ENCODE measurements at regions not wholly inside any gene's neighbourhood (a gene's known extent, or its start where the extent isn't known, plus 50 kb on each side); places are given as distances from the start of the nearest gene placed in this dataset.
"Not testable (repeated sequence)": the region's sequence is repeated elsewhere in the genome, so short reads cannot be mapped to it uniquely, and the experiment has no call there.

DNA sequence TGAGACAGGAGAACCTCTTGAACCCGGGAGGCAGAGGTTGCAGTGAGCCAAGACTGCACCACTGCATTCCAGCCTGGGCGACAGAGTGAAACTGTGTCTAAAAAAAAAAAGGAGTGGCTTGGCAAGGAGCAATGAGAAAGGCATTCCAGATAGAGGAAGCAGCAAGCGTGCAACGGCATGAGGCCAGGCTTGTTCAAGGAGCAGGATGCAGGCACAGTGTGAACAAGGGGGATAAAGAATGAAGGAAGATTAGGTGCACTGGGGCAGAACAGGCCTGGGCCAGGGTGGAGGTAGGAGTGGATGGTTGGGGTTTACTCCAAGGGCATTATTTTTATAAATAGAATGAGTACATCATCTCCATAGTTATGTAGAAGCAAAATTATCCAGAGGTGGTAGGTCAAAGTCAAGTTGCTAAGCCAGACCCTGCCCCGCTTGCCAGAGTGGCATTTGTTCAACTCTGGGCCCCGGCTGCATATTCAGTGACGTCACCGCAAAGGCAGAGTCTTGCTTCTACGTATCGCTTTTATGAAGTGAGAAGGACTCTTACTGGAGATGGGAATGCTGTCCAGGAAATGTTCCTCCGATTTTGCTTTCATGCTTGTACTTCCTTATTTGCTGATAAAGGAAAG is 100.2 kb downstream of the KATNIP start:
- Histone ChIP-seq H3K4me3 (no peak overlapping the region), H3K9ac (ENCODE audit: insufficient read depth in 1 of 2, low read length in 2 of 2) (peak overlapping the region in 1 of 2 donors; percentile 46), H3K36me3 (ENCODE audit: control insufficient read depth in 4 of 4, insufficient read depth in 4 of 4, low read length in 4 of 4) (peaks cover 0 to 11% (median 0%) of the 10 kb centered on the region in 4 donors), H3K9me3 (ENCODE audit: control insufficient read depth in 4 of 4, insufficient read depth in 3 of 4, low read length in 3 of 4) (peaks cover 0 to 2% (median 0%) of the 10 kb centered on the region in 4 donors), H3K27me3 (ENCODE audit: control insufficient read depth in 3 of 3, insufficient read depth in 3 of 3, low read length in 2 of 3) (no peaks in the 10 kb centered on the region), H3K4me1 (ENCODE audit: control insufficient read depth in 5 of 5, insufficient read depth in 5 of 5, low read length in 5 of 5) (peaks cover 0 to 14% (median 0%) of the 10 kb centered on the region in 5 donors), H3K27ac (ENCODE audit: low read depth in 1 of 2, low read length in 1 of 2) (no peak overlapping the region)
- TF ChIP-seq CTCF (IDR thresholded peaks at IDR 0.05; ENCODE audit: control extremely low read depth, extremely low read depth), result no peak
- no peak for ATAC-seq (ENCODE audit: insufficient read depth, low FRiP score)
- DNase-seq, result peak; percentile 80 to 87 (median 81)
- WGBS, 2 donors, result 52 to 75% methylated on average over 11 of the region's 11 CpGs

GRCh38 chr16:27651301-27651700 is 101.4 kb downstream of the KATNIP start:
- H3K4me3 ChIP-seq, result no peak overlapping the region
- H3K27me3 ChIP-seq (ENCODE audit: control insufficient read depth in 3 of 3, insufficient read depth in 3 of 3, low read length in 2 of 3), result no peaks in the 10 kb centered on the region
- no peak overlapping the region for H3K27ac ChIP-seq (ENCODE audit: low read depth in 1 of 2, low read length in 1 of 2)
- 66 to 84% methylated on average over 6 of the region's 6 CpGs for WGBS, 2 donors
- H3K4me1 ChIP-seq (ENCODE audit: control insufficient read depth in 5 of 5, insufficient read depth in 5 of 5, low read length in 5 of 5), result peaks cover 0 to 14% (median 0%) of the 10 kb centered on the region in 5 donors
- ATAC-seq (ENCODE audit: insufficient read depth, low FRiP score), result no peak
- TF ChIP-seq CTCF (IDR thresholded peaks at IDR 0.05; ENCODE audit: control extremely low read depth, extremely low read depth), result no peak
- H3K9ac ChIP-seq (ENCODE audit: insufficient read depth in 1 of 2, low read length in 2 of 2), result no peak overlapping the region
- peak in 1 of 3 donors; percentile 9 for DNase-seq
- H3K9me3 ChIP-seq (ENCODE audit: control insufficient read depth in 4 of 4, insufficient read depth in 3 of 4, low read length in 3 of 4), result peaks cover 0 to 2% (median 0%) of the 10 kb centered on the region in 4 donors
- peaks cover 0 to 13% (median 0%) of the 10 kb centered on the region in 4 donors for H3K36me3 ChIP-seq (ENCODE audit: control insufficient read depth in 4 of 4, insufficient read depth in 4 of 4, low read length in 4 of 4)

DNA sequence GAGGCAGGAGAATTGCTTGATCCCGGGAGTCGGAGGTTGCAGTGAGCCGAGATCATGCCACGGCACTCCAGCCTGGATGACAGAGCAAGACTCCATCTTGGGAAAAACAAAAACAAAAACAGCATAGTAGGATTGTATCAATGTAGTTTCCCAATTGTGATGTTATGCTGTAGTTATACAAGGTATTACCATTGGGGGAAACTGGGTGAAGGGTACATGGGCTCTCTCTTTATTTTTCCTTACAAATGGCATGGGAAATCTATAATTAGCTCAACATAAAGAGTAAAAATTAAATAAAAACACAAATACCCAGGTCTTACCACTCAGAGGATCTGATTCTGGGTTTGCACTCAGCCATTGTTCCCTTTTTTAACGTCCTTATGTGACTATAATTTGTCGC is 107.9 kb downstream of the KATNIP start:
- TF ChIP-seq CTCF (IDR thresholded peaks at IDR 0.05; ENCODE audit: control extremely low read depth, extremely low read depth), result no peak
- no peaks in the 10 kb centered on the region for H3K4me1 ChIP-seq (ENCODE audit: control insufficient read depth in 5 of 5, insufficient read depth in 5 of 5, low read length in 5 of 5)
- DNase-seq, result no peak
- H3K27me3 ChIP-seq (ENCODE audit: control insufficient read depth in 3 of 3, insufficient read depth in 3 of 3, low read length in 2 of 3), result no peaks in the 10 kb centered on the region
- H3K27ac ChIP-seq (ENCODE audit: low read depth in 1 of 2, low read length in 1 of 2), result no peak overlapping the region
- H3K4me3 ChIP-seq, result no peak overlapping the region
- 92 to 95% methylated on average over 6 of the region's 6 CpGs for WGBS, 2 donors
- H3K36me3 ChIP-seq (ENCODE audit: control insufficient read depth in 4 of 4, insufficient read depth in 4 of 4, low read length in 4 of 4), result peaks cover 0 to 7% (median 3%) of the 10 kb centered on the region in 4 donors
- H3K9ac ChIP-seq (ENCODE audit: insufficient read depth in 1 of 2, low read length in 2 of 2), result no peak overlapping the region
- ATAC-seq (ENCODE audit: insufficient read depth, low FRiP score), result no peak
- no peaks in the 10 kb centered on the region for H3K9me3 ChIP-seq (ENCODE audit: control insufficient read depth in 4 of 4, insufficient read depth in 3 of 4, low read length in 3 of 4)

DNA sequence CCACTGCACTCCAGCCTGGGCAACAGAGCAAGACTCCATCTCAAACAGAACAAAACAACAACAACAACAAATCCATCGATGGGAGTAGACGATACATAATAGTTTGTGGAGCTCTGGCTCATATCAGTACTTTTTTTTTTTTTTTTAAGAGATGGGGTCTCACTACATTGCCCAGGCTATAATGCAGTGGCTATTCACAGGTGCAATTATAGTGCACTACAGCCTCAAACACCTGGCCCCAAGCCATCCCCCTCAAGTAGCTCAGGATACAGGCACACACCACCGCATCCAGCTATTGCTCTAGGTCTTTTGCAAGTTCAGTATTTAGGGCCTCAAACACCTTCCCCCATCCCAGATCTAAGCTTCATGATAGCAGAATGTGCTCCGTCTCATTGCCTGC is 110.6 kb downstream of the KATNIP start:
- Histone ChIP-seq H3K27ac (ENCODE audit: low read depth in 1 of 2, low read length in 1 of 2) (no peak overlapping the region), H3K9ac (ENCODE audit: insufficient read depth in 1 of 2, low read length in 2 of 2) (no peak overlapping the region), H3K9me3 (ENCODE audit: control insufficient read depth in 4 of 4, insufficient read depth in 3 of 4, low read length in 3 of 4) (no peaks in the 10 kb centered on the region), H3K36me3 (ENCODE audit: control insufficient read depth in 4 of 4, insufficient read depth in 4 of 4, low read length in 4 of 4) (peaks cover 0 to 5% (median 4%) of the 10 kb centered on the region in 4 donors), H3K27me3 (ENCODE audit: control insufficient read depth in 3 of 3, insufficient read depth in 3 of 3, low read length in 2 of 3) (no peaks in the 10 kb centered on the region), H3K4me3 (no peak overlapping the region), H3K4me1 (ENCODE audit: control insufficient read depth in 5 of 5, insufficient read depth in 5 of 5, low read length in 5 of 5) (no peaks in the 10 kb centered on the region)
- ATAC-seq (ENCODE audit: insufficient read depth, low FRiP score), result no peak
- WGBS, 2 donors, result 97 to 98% methylated on average over 4 of the region's 4 CpGs
- no peak for TF ChIP-seq CTCF (IDR thresholded peaks at IDR 0.05; ENCODE audit: control extremely low read depth, extremely low read depth)
- no peak for DNase-seq

GRCh38 chr16:27663235-27663634 is 113.3 kb downstream of the KATNIP start:
- ATAC-seq (ENCODE audit: insufficient read depth, low FRiP score); H3K27me3 ChIP-seq (ENCODE audit: control insufficient read depth in 3 of 3, insufficient read depth in 3 of 3, low read length in 2 of 3); H3K4me3 ChIP-seq; DNase-seq; H3K4me1 ChIP-seq (ENCODE audit: control insufficient read depth in 5 of 5, insufficient read depth in 5 of 5, low read length in 5 of 5); H3K27ac ChIP-seq (ENCODE audit: low read depth in 1 of 2, low read length in 1 of 2); H3K9me3 ChIP-seq (ENCODE audit: control insufficient read depth in 4 of 4, insufficient read depth in 3 of 4, low read length in 3 of 4); H3K36me3 ChIP-seq (ENCODE audit: control insufficient read depth in 4 of 4, insufficient read depth in 4 of 4, low read length in 4 of 4); H3K9ac ChIP-seq (ENCODE audit: insufficient read depth in 1 of 2, low read length in 2 of 2): not testable (repeated sequence)
- 99 to 100% methylated on average over 7 of the region's 7 CpGs for WGBS, 2 donors
